ENCODE measurements at regions not wholly inside any gene's neighbourhood (a gene's known extent, or its start where the extent isn't known, plus 50 kb on each side); places are given as distances from the start of the nearest gene placed in this dataset.

DNA sequence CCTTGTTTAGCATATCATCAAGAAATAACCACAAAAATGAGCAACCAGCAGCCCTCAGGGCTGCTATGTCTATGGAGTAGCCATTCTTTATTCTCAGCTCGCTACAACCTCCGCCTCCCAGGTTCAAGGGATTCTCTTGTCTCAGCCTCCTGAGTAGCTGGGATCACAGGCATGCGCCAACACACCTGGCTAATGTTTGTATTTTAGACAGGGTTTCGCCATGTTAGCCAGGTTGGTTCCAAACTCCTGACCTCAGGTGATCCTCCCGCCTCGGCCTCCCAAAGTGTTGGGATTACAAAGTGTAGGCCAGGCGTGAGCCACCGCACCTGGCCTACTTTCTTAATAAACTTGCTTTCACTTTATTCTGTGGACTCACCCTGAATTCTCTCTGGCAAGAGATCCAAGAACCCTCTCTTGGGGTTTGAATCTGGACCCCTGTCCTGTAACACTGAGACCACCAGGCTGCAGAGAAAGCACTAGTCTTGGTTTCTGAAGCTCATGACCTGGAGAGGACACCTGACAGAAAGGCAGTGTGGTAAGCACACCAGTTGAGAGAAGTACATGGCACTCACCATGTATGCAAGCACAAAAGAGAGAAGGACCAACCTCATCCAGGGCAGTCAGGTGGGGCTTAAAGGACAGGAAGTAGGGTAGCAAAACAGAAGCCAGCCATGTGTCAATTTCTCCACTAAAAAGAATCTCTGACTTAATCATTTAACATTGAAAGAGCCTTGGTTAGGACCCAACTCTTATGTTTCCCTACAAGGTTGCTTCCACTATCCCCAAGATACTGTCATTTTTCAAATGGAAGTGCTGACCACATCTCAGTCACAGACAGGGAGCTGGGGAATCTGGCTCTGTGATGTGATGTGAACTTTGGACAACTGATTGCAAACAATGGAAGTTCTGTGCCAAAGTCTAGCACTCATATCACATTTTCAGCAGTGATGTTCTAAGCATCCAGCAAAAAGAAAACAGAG lies 97.4 kb upstream of the DST start (continued):
- TF ChIP-seq, protein P1, sequence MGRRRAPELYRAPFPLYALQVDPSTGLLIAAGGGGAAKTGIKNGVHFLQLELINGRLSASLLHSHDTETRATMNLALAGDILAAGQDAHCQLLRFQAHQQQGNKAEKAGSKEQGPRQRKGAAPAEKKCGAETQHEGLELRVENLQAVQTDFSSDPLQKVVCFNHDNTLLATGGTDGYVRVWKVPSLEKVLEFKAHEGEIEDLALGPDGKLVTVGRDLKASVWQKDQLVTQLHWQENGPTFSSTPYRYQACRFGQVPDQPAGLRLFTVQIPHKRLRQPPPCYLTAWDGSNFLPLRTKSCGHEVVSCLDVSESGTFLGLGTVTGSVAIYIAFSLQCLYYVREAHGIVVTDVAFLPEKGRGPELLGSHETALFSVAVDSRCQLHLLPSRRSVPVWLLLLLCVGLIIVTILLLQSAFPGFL (CRISPR knock-in tag; IDR thresholded peaks at IDR 0.05), result no peak
- TF ChIP-seq CC2D1A (CRISPR knock-in tag; IDR thresholded peaks at IDR 0.05) (no peak), PCBP2 (optimal IDR thresholded peaks at IDR 0.05; ENCODE audit: low read depth, low read length, poor library complexity, severe bottlenecking) (no peak), ZNF124 (CRISPR knock-in tag; IDR thresholded peaks at IDR 0.05) (0 out of 2 replicates have a peak, but pooled peaks have one; percentile 31), KDM4B (CRISPR knock-in tag; IDR thresholded peaks at IDR 0.05) (peak; percentile 48; the same call in 1 of the 2 replicates), SOX5 (CRISPR knock-in tag; IDR thresholded peaks at IDR 0.05; ENCODE audit: borderline replicate concordance) (peak; percentile 95), NR3C1 (CRISPR knock-in tag; IDR thresholded peaks at IDR 0.05) (no peak), MED13 (CRISPR knock-in tag; IDR thresholded peaks at IDR 0.05) (no peak), SP4 (CRISPR knock-in tag; IDR thresholded peaks at IDR 0.05) (no peak), HHEX (CRISPR knock-in tag; IDR thresholded peaks at IDR 0.05) (no peak), ZNF816 (CRISPR knock-in tag; IDR thresholded peaks at IDR 0.05; ENCODE audit: borderline replicate concordance) (no peak), ATM (IDR thresholded peaks at IDR 0.05; ENCODE audit: borderline replicate concordance) (no peak), NCOR1 (IDR thresholded peaks at IDR 0.05; ENCODE audit: borderline replicate concordance, low read length) (peak; percentile 97), SSRP1 (CRISPR knock-in tag; IDR thresholded peaks at IDR 0.05) (no peak)
- TF ChIP-seq, protein P2, sequence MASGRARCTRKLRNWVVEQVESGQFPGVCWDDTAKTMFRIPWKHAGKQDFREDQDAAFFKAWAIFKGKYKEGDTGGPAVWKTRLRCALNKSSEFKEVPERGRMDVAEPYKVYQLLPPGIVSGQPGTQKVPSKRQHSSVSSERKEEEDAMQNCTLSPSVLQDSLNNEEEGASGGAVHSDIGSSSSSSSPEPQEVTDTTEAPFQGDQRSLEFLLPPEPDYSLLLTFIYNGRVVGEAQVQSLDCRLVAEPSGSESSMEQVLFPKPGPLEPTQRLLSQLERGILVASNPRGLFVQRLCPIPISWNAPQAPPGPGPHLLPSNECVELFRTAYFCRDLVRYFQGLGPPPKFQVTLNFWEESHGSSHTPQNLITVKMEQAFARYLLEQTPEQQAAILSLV (CRISPR knock-in tag; IDR thresholded peaks at IDR 0.05; ENCODE audit: borderline replicate concordance), result no peak
- TF ChIP-seq, protein P3, sequence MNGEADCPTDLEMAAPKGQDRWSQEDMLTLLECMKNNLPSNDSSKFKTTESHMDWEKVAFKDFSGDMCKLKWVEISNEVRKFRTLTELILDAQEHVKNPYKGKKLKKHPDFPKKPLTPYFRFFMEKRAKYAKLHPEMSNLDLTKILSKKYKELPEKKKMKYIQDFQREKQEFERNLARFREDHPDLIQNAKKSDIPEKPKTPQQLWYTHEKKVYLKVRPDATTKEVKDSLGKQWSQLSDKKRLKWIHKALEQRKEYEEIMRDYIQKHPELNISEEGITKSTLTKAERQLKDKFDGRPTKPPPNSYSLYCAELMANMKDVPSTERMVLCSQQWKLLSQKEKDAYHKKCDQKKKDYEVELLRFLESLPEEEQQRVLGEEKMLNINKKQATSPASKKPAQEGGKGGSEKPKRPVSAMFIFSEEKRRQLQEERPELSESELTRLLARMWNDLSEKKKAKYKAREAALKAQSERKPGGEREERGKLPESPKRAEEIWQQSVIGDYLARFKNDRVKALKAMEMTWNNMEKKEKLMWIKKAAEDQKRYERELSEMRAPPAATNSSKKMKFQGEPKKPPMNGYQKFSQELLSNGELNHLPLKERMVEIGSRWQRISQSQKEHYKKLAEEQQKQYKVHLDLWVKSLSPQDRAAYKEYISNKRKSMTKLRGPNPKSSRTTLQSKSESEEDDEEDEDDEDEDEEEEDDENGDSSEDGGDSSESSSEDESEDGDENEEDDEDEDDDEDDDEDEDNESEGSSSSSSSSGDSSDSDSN (CRISPR knock-in tag; IDR thresholded peaks at IDR 0.05), result no peak
- TF ChIP-seq, protein P4, sequence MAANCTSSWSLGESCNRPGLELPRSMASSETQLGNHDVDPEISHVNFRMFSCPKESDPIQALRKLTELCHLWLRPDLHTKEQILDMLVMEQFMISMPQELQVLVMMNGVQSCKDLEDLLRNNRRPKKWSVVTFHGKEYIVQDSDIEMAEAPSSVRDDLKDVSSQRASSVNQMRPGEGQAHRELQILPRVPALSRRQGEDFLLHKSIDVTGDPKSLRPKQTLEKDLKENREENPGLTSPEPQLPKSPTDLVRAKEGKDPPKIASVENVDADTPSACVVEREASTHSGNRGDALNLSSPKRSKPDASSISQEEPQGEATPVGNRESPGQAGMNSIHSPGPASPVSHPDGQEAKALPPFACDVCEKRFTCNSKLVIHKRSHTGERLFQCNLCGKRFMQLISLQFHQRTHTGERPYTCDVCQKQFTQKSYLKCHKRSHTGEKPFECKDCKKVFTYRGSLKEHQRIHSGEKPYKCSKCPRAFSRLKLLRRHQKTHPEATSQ (CRISPR knock-in tag; IDR thresholded peaks at IDR 0.05; ENCODE audit: borderline replicate concordance), result no peak
- TF ChIP-seq, protein P5, sequence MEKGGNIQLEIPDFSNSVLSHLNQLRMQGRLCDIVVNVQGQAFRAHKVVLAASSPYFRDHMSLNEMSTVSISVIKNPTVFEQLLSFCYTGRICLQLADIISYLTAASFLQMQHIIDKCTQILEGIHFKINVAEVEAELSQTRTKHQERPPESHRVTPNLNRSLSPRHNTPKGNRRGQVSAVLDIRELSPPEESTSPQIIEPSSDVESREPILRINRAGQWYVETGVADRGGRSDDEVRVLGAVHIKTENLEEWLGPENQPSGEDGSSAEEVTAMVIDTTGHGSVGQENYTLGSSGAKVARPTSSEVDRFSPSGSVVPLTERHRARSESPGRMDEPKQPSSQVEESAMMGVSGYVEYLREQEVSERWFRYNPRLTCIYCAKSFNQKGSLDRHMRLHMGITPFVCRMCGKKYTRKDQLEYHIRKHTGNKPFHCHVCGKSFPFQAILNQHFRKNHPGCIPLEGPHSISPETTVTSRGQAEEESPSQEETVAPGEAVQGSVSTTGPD (CRISPR knock-in tag; IDR thresholded peaks at IDR 0.05), result no peak

Data from HepG2 (cell line).